ENCODE measurements at regions not wholly inside any gene's neighbourhood (a gene's known extent, or its start where the extent isn't known, plus 50 kb on each side); places are given as distances from the start of the nearest gene placed in this dataset.

- no peak for TF ChIP-seq CTCF (IDR thresholded peaks at IDR 0.05)
Measured at GRCh38 chr17:79446399-79447009, 164.3 kb downstream of the RBFOX3 start.

- no peak for TF ChIP-seq CTCF (IDR thresholded peaks at IDR 0.05)
Measured at GRCh38 chr17:79444198-79444597, 166.7 kb downstream of the RBFOX3 start.

- TF ChIP-seq CTCF (IDR thresholded peaks at IDR 0.05): no peak
Measured at GRCh38 chr17:79443026-79443425, 167.8 kb downstream of the RBFOX3 start.

- TF ChIP-seq CTCF (IDR thresholded peaks at IDR 0.05): no peak
Measured at GRCh38 chr17:79441356-79442160, 169.3 kb downstream of the RBFOX3 start.

GRCh38 chr17:79440251-79440650, 170.6 kb downstream of the RBFOX3 start:
- no peak for TF ChIP-seq CTCF (IDR thresholded peaks at IDR 0.05)

- no peak for TF ChIP-seq CTCF (IDR thresholded peaks at IDR 0.05)
Measured at GRCh38 chr17:79439493-79439892, 171.4 kb downstream of the RBFOX3 start.

- TF ChIP-seq CTCF (IDR thresholded peaks at IDR 0.05): no peak
Measured at GRCh38 chr17:79438546-79439334, 172.1 kb downstream of the RBFOX3 start.

Data from LNCAP (cell line).